HG03159 (cell line): ENCODE measurements at regions not wholly inside any gene's neighbourhood (a gene's known extent, or its start where the extent isn't known, plus 50 kb on each side); places are given as distances from the start of the nearest gene placed in this dataset.

Experiments
- ATAC-seq: cut with Tn5 transposase; IDR thresholded peaks from one replicate; pipeline ENCODE4 v1.9.1; 2021; ENCODE audit warnings: mild to moderate bottlenecking, moderate library complexity; ENCODE audit not compliant: unreplicated experiment

DNA sequence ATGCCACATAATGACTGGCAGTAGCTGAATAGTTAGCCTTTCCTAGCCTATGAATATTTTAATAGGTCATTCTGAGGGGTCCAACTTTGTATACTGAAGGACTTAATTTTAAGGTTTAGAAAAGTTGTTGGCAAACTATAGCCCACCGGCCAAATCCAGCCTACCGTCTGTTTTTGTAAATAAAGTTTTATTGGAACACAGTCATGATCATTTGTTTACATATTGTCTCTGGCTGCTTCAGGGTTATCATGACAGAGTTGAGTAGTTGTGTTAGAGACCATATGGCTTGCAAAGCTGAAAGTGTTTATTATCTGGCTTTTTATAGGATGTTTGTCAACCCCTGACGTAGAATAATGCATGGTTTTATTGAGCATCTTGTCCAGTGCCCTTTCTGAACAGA is 73.4 kb downstream of the NTMT2 start:
- no peak for ATAC-seq

DNA sequence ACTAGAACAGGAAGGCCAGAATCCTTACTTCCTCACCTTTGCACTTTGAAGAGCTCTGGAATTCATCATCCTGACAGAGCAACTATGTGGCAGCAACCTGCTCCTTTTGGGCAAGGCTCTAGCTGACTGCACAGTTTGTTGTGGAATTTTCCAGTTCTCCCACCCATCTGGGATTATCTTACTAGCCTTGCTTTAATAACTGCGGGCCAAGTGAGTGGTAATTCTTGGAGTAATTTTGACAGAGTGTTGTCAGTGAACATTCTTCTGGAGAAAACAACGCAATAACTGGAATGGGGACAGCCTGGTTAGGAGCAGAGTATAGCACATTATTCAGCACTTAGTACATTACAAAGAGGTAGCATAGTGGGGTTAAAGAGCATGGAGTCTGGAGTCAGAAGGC is 75.3 kb downstream of the NTMT2 start:
- no peak for ATAC-seq

GRCh38 chr1:170221495-170221894 is 75.7 kb downstream of the NTMT2 start:
- ATAC-seq, result no peak

GRCh38 chr1:170224469-170224868 is 78.7 kb downstream of the NTMT2 start:
- no peak for ATAC-seq

- ATAC-seq, result no peak
Measured at GRCh38 chr1:170225781-170226530, 80.2 kb downstream of the NTMT2 start.

DNA sequence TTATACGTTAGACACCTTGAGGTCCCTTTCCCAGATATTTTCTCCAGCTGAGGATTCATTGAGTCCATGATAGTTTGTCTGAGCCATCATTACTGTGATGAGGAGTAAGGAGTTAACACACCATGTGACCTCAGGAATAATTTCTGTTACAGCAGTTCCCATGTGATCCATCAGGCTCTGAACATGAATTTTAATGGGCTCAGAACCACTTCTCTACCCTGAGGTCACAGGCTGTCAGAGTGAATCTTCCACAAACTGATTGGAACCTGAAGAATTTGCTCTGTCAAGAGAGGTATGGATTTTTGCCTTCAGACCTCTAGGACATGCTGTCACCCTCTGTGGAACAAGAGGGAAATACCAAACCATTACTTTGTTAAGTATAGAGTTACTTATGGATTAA is 81.0 kb downstream of the NTMT2 start:
- ATAC-seq, result no peak

GRCh38 chr1:170230323-170230722 is 84.6 kb downstream of the NTMT2 start:
- no peak for ATAC-seq

DNA sequence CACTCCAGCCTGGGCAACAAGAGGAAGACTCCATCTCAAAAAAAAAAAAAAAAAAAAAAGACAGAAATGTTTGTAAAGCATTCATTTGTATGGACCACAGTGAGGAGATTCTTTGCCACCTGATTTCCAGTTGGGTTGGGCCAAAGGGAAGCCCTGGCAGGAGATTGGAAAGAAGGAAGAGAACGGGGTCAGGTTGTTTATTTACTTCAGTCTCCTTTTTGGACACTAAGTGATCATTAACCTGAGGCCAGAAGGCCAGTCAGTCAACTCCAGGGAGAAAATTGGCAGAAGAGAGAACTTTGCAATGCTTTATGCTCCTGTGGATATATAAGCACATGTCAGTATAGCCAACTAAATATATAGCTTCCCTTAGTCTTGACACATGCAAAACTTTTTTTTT is 85.9 kb downstream of the NTMT2 start:
- no peak for ATAC-seq

DNA sequence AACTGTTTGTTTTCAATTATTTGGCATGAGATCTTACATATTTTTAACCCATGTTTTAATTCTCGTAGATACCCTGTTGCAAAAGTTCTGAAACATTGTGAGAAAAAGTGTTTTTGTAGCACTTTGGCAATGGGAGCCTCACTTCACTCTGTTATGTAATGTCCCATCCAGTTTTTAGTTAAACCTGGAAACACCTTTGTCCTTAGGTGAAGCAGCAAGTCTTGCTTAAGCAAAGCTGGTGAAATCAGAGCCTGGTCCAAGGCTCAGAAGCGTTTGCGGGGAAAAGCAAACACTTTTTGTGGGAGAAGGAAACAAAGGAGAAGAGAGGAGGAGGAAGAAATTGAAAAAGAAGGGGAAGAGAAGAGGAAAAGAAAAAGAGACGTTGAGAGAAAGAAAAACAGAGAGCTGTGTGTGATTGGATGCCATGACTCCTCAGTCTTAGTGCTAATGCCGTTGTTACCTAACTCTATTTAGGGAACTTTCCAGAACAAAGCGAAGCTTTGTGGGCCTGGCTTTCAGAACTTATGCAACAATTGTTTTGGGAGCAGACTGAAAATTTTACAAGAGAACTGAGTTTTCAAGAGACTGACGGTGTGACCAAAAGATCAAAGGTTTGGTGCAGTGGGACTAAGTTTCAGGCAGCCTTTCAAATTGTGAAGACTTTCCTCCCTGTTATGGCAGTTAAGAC is 93.1 kb downstream of the NTMT2 start:
- ATAC-seq, result no peak

DNA sequence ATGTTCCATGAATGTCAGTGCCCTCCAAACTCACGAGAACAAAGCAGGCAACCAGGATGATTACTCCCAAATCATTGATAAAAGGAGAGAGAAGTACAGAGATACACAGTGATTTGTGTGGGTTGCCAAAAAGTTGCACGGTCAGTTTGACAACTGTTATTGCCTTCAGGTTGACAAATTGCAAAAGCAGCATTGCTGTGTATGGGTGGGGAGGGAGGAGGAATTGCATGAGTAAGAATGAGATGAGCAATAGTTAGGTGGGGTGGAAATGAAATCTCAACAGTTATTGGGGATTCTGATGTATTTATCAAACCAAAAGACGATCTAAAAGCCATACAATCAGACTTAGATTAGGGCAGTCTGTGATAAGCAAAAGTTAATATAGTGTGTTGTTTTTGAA is 93.7 kb downstream of the NTMT2 start:
- ATAC-seq, result no peak

GRCh38 chr1:170240409-170240808 is 94.7 kb downstream of the NTMT2 start:
- ATAC-seq, result peak; percentile 90

GRCh38 chr1:170241266-170241851 is 95.6 kb downstream of the NTMT2 start:
- ATAC-seq, result no peak

- ATAC-seq, result no peak
Measured at GRCh38 chr1:170247751-170248521, 102.2 kb downstream of the NTMT2 start.

DNA sequence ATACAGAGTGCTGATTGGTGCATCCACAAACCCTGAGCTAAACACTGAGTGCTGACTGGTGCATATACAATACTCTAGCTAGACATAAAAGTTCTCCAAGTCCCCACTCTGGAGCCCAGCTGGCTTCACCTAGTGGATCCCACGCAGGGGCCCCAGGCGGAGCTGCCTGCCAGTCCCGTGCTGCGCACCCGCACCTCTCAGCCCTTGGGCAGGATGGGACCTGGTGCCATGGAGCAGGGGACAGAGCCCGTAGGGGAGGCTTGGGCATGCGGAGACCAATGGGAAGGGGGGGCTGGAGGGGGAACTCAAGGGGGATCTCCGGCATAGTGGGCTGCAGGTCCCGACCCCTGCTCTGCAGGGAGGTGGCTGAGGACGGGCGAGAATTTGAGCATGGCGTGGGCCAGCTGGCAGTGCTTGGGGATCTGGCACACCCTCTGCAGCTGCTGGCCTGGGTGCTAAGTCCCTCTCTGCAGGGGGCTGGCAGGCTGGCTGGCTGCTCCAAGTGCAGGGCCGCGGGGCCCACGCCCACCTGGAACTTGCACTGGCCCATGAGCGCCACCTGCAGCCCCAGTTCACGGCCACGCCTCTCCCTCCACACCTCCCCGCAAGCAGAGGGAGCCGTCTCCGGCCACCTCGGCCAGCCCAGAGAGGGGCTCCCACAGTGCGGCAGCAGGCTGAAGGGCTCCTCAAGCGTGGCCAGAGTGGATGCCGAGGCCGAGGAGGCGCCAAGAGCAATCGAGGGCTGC is 104.9 kb downstream of the NTMT2 start:
- no peak for ATAC-seq

DNA sequence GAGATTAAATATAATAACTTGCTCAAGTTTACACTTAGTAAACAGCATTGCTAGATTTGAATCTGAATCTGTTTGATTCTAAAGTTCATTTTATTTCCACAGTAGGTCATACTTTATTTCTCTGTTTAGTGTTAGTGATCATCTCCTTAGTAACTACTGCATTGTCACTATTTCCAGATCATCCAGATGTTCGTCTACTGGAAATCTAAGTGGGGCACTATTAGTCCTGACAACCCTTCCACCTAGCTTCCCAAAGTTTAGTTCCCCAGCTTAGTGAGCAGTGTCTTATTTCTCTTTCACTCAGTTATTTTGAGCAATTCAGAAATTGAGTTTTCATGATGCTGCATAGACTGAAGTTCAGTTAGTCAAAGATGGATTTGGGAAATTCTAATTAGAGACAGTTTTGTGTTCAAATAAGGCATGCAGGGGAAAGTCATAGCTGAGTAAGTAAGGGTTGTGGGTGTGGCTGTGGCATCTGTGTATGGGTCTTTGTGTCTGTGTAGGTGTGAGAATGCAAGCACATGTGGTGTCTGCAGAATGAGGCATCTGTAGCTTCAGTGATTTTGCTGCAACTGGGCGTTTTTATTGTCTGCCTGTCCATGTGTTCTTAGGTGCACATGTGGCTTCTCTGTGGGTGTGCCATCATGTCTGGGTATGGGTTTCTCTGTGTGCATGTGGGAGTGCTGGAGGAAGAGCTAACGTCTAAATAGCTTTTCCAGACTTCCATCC is 107.3 kb downstream of the NTMT2 start:
- no peak for ATAC-seq

DNA sequence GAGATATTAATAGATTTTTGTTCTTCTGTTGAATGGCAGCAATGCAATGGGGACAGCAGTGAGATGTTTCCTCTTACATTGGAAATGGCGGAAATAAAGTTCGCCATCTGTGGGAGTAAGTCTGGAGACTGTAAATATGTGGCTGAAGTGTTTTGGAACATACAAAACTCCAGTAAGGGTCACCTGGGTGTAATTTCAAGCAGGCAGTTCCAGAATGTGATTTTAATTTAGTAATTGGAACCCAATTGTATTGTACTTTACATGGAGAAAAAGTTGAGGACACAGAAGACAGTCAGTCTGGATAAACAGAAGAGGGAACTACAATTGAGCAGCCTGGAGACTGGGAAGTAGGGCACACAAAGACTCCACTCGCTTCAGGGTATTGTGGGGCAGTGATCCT is 108.6 kb downstream of the NTMT2 start:
- no peak for ATAC-seq

DNA sequence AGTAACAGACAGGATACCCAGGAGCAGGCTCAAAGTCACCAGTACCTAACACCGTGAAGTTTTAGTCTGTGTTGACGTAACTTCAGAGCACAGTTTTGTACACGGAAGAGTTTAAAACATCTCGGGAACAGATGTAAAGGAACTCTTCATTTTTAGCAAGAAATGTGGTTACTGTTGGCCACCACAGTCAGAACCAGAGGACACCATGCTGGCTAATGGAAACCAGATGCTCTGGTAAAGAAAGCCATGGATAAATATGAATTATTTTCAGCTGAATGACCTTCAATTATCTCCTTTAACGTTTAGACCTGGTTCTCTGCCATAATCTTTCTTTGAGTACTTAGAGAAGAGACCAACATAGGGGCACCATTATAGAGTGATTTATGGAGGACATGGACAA is 115.9 kb downstream of the NTMT2 start:
- no peak for ATAC-seq

DNA sequence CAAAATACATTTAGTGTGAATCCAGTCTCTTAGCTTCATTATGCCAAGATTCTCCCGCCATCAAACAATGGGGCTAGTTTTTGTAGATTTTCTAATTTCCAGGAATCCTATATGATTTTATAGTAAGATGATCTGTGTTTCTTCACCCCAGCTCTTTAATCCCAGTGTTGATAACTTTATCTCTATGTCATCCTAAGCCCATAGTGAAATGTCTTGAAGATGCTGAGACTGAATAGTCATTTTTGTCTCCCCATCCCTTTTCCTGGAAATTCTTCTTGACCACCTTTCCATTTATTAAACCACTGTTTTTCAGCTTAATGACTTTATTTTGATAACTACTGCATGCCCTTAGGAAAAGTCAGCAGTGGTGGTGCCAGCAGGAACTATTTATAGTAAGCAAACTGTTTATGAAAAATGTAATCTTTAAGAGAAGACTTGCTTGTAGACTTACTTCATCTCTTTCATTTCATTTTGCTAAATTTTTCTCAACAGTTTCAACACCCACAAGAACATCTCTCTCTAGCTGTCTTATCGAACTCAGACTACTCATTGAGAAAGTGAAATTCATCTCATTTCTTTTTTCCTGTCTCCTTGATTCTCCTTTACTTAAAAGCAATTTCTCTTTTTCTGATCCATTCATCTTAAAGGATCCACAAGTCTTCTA is 116.6 kb downstream of the NTMT2 start:
- no peak for ATAC-seq

GRCh38 chr1:170265234-170265633 is 119.5 kb downstream of the NTMT2 start:
- no peak for ATAC-seq

- no peak for ATAC-seq
Measured at GRCh38 chr1:170267317-170267716, 121.6 kb downstream of the NTMT2 start.
